ENCODE measurements at regions not wholly inside any gene's neighbourhood (a gene's known extent, or its start where the extent isn't known, plus 50 kb on each side); places are given as distances from the start of the nearest gene placed in this dataset.
"Not testable (repeated sequence)": the region's sequence is repeated elsewhere in the genome, so short reads cannot be mapped to it uniquely, and the experiment has no call there.

DNA sequence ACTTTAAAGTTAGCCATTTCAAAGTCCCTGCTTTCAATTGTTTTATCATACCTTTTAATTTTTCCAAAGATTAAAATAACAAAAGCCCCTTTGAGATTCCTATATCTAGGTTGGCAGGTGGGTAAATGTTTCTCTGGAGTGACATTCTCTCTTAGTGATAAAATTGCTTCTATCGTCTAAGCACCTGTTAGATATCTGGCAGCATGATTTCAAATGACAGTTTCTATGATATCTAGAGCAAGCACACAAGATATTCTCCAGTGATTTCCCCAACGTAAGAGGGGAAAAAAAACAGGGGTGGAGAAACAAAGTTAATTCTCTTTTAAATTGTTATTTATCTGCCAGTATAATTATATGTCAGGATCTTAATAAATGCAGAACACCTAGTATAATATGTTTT lies 610.2 kb downstream of the DSC3 start:
- H3K27ac Mint-ChIP-seq: no peak overlapping the region
- DNase-seq (ENCODE audit: low spot score in 2 of 2): no peak
- no peak for ATAC-seq
- H3K36me3 Mint-ChIP-seq: no peaks in the 10 kb centered on the region
- peaks cover 12 to 21% of the 10 kb centered on the region in 2 donors for H3K9me3 Mint-ChIP-seq

DNA sequence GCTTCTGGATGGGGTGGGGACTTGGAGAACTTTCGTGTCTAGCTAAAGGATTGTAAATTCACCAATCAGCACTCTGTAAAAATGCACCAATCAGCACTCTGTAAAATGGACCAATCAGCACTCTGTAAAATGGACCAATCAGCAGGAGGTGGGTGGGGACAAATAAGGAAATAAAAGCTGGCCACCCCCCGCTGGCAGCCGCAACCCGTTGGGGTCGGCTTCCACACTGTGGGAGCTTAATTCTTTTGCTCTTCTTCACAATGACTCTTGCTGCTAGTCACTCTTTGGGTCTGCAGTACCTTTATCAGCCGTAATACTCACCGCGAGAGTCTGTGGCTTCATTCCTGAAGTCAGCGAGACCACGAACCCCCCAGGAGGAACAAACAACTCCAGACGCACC lies 623.1 kb downstream of the DSC3 start:
- not testable (repeated sequence) for DNase-seq (ENCODE audit: low spot score in 2 of 2); H3K27ac Mint-ChIP-seq; ATAC-seq; H3K36me3 Mint-ChIP-seq
- peaks cover 14 to 19% of the 10 kb centered on the region in 2 donors for H3K9me3 Mint-ChIP-seq

DNA sequence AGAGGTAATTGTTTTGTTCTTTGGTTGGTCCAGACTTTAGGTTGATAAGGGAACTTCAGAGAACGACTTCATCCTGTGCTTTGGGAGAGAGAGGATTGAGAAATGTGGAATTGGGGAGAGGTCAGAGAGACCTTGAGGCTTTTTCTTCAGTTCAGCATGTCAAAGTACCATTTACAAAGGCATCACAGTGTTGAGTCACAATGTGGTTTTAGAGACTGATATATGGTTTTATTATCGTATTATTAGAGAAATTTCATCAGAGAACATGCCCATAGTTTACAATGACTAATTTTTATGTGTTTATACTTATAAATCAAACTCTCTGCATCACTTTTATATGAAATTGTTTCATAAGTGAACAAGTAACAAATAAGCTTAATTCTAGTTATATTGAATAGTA lies 626.6 kb downstream of the DSC3 start:
- Mint-ChIP-seq H3K36me3 (no peaks in the 10 kb centered on the region), H3K27ac (no peak overlapping the region), H3K9me3 (peaks cover 18 to 23% of the 10 kb centered on the region in 2 donors)
- DNase-seq (ENCODE audit: low spot score in 2 of 2) (no peak), ATAC-seq (no peak)

DNA sequence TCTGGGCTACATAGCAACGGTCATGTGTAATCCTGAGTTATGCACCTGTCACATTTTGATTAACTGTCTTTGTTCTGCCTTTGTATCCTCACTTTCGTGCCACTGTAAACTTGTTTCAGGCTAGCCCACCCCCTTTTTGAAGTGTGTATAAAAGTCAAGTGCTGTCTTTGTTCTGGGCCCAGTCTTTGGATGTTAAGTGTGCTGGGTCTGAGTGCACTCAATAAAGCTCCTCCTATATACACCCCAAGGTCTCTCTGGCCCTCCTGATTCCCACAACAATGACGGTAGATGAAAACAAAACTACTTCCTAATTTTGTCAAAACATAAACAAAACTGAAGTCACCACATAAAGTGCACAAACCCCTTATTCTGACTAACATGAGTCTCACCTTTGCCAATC lies 633.4 kb downstream of the DSC3 start:
- Mint-ChIP-seq H3K9me3 (peaks cover 4 to 10% of the 10 kb centered on the region in 2 donors), H3K27ac (no peak overlapping the region), H3K36me3 (no peaks in the 10 kb centered on the region)
- no peak for DNase-seq (ENCODE audit: low spot score in 2 of 2)
- no peak for ATAC-seq

DNA sequence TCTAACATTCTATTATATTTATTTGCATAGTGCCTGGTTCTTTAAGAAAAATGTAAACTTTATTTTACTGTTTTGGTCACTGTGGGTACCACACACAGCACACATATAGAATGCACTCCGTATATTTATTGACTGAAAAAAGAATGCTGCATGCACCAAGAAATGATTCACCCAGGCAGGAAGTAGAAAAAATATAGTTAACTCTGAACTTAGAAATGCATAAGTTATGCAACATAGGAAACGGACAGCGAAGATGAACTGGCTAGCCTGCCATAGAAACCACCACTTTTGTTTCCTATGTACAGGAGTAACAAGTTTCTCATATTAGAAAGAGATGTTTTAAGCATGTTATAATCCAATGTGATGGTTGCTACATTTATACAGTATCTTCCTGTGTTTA lies 635.8 kb downstream of the DSC3 start:
- no peak for ATAC-seq
- H3K9me3 Mint-ChIP-seq: peaks cover 5 to 19% of the 10 kb centered on the region in 2 donors
- H3K27ac Mint-ChIP-seq: no peak overlapping the region
- DNase-seq (ENCODE audit: low spot score in 2 of 2): no peak
- no peaks in the 10 kb centered on the region for H3K36me3 Mint-ChIP-seq

DNA sequence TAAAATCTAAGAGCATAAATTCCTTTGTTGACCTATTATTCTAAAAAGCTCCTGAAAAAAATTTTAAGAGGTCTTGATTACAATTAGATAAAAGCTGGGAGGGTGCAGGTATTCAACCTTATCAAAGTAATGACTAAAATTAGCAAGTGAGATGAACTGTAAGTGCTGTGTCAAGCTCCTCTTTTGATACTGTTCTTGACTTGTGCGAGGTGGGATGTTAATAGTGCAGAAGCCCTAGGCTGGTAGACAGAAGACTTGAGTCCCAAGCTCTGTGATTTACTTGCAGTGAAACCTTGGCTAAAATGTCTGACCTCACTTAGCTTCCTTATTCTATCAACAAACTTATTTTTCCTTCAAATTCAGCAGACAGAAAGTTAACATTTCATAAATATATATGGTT lies 637.5 kb downstream of the DSC3 start:
- DNase-seq (ENCODE audit: low spot score in 2 of 2): no peak
- Mint-ChIP-seq H3K9me3 (peaks cover 8 to 19% of the 10 kb centered on the region in 2 donors), H3K27ac (no peak overlapping the region), H3K36me3 (no peaks in the 10 kb centered on the region)
- no peak for ATAC-seq

DNA sequence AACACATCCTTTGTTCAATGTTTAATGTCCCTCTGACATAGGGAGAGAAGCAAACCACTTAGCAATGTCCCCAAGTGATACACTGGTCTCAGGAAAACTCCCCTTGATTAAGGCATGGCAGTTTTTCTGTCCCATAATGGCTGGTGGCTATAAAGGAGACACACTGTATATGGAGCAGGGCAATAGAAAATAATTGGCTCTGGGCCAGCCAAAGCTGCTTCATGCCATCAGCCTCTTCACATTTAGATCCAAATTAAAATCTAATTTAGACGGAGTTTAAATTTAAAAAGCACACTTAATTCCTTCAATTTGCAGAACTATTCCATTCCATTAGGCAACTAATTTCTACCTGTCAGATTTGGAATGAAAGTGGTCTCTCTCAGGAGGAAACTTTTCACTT lies 638.1 kb downstream of the DSC3 start:
- Mint-ChIP-seq H3K27ac (no peak overlapping the region), H3K36me3 (no peaks in the 10 kb centered on the region), H3K9me3 (peaks cover 8 to 17% of the 10 kb centered on the region in 2 donors)
- no peak for DNase-seq (ENCODE audit: low spot score in 2 of 2)
- no peak for ATAC-seq

DNA sequence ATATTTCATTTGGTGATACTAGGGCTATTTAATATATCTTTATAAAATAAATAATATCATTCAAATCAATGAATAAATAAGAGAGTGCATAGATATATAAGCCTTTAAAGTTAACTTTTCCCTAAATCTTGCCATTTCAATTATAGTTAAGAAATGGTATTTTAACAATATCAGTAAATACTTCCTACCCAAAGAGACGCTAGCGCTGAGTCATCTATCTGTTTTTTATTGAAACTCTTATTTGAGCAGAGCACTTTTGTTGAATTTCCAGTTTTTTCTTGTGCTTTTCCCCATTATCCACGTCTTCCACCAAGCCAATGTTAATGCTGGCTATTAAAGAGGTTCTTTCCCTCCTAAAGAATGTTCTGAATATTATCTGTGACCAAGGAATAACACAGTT lies 639.3 kb downstream of the DSC3 start:
- Mint-ChIP-seq H3K27ac (no peak overlapping the region), H3K36me3 (no peaks in the 10 kb centered on the region), H3K9me3 (peaks cover 13 to 19% of the 10 kb centered on the region in 2 donors)
- ATAC-seq: no peak
- DNase-seq (ENCODE audit: low spot score in 2 of 2): no peak

DNA sequence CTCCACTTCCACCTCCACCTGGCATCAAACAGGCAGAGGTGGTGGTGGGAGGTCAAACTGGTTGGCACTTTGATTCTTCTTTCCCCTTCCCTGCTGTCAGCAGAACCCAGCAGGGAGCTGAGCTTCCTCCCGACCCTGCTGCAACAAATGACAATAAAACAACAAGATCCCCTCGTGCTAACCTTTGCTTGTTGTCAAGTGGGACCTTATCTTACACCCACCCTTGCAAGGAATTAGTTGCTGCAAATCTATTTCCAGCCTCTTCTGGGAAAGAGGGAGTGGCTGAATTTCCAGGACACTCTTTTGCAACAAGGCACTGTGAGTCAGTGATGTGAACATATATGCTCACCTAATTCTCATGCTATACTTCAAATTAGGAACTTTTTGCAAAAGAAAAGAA lies 655.1 kb downstream of the DSC3 start:
- H3K27ac Mint-ChIP-seq: no peak overlapping the region
- no peak for DNase-seq (ENCODE audit: low spot score in 2 of 2)
- no peak for ATAC-seq
- H3K9me3 Mint-ChIP-seq: peaks cover 23 to 27% of the 10 kb centered on the region in 2 donors
- H3K36me3 Mint-ChIP-seq: no peaks in the 10 kb centered on the region

DNA sequence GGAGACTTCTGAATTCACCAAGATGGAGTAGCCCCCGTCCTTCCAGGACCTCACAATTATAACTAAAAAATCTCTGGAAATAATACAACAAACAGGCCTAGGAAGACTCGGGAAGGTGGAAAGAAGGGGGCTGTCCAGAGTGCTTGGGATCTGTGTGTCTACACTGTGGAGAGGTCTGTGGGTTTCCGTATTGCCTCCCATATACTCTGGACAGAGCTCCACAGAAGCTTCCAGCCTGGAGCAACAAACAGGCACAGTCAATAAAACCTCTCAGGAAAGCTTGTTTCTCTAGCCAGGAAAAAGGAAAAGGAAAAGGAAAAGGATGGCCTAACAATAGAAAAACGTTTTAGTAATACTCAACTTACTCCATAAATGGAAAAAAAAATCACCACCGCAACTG lies 655.9 kb downstream of the DSC3 start:
- peaks cover 22 to 35% of the 10 kb centered on the region in 2 donors for H3K9me3 Mint-ChIP-seq
- H3K36me3 Mint-ChIP-seq: no peaks in the 10 kb centered on the region
- H3K27ac Mint-ChIP-seq: no peak overlapping the region
- ATAC-seq: no peak
- DNase-seq (ENCODE audit: low spot score in 2 of 2): no peak

DNA sequence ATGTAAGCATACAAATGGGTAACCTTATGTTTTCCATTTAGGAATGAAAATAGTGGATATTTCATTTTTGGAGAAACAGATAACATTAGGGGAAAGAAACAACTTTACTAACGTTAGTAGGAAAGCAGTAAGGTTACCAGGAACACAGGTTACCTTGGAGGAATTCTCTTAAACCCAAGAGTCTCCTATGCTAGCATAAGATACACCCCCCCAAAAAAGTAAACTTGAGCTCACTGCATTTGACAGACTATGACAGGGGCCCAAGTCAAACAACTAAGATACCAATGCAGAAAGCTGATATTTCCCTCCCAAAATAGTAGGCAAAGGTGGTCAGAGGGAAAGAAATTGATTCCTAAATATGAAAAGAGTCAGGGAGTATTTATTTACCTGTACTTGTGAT lies 656.9 kb downstream of the DSC3 start:
- ATAC-seq (no peak), DNase-seq (ENCODE audit: low spot score in 2 of 2) (no peak)
- Mint-ChIP-seq H3K9me3 (peaks cover 22 to 35% of the 10 kb centered on the region in 2 donors), H3K27ac (no peak overlapping the region), H3K36me3 (no peaks in the 10 kb centered on the region)

DNA sequence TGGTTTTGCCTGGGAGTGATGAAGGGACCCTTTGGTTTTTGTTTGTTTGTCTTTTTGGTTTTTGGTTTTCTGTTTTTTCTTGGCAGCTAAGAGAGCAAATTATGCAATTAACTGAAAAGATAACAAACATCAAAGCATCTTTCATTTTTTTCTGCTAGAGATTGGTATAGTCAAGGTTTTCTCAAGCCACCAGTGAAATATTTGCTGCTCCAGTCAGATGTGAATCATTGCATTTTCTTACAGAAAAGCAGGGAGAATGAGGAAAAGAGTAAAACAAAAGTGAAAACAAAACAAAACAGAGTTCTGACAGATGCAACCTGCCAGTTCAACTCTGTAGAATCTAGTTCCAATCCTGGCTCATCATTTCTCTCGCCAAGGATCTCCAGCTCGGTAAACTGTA lies 660.7 kb downstream of the DSC3 start:
- Mint-ChIP-seq H3K36me3 (no peaks in the 10 kb centered on the region), H3K27ac (no peak overlapping the region), H3K9me3 (peaks cover 20 to 40% of the 10 kb centered on the region in 2 donors)
- DNase-seq (ENCODE audit: low spot score in 2 of 2) (no peak), ATAC-seq (no peak)

DNA sequence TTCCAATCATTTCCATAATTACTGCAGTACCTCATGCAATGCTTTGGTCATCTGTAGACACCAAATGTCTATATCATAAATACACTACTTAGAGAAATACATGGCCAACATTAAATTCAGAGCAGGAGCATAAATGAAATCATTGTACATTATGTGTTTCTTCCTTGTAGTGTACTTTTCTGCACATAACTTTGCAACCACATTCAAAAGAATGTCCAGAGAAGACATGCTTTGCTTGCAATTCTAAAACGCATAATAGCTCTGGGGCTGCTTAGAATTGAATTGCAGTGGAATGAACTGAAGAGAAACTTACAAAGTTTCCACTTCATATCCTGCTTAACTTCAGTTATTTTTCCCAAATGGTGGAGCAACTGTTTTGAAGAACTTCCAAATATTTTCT lies 664.4 kb downstream of the DSC3 start:
- DNase-seq (ENCODE audit: low spot score in 2 of 2) (no peak), ATAC-seq (no peak)
- Mint-ChIP-seq H3K36me3 (no peaks in the 10 kb centered on the region), H3K27ac (no peak overlapping the region), H3K9me3 (peaks cover 23 to 27% of the 10 kb centered on the region in 2 donors)

DNA sequence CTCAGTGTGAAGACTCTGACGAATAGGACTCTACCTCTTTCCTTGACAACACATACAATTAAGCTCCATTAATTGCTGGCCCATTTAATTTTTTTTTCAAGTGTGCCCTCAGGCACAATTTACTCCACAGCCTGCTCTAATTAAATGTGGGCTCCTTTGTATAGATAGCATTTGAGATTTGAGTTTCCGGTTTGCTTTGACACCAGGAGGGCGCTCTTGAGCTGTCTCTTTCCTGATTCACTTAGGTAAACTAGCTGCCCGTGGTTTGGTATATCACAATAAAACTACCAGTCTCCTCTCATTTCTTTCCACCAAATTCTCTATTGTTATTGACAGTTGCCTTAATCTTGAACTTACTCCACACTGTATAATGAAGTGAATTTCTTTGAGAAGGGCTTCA lies 666.0 kb downstream of the DSC3 start:
- ATAC-seq (no peak), DNase-seq (ENCODE audit: low spot score in 2 of 2) (no peak)
- H3K27ac Mint-ChIP-seq: no peak overlapping the region
- peaks cover 15 to 16% of the 10 kb centered on the region in 2 donors for H3K9me3 Mint-ChIP-seq
- H3K36me3 Mint-ChIP-seq: no peaks in the 10 kb centered on the region

DNA sequence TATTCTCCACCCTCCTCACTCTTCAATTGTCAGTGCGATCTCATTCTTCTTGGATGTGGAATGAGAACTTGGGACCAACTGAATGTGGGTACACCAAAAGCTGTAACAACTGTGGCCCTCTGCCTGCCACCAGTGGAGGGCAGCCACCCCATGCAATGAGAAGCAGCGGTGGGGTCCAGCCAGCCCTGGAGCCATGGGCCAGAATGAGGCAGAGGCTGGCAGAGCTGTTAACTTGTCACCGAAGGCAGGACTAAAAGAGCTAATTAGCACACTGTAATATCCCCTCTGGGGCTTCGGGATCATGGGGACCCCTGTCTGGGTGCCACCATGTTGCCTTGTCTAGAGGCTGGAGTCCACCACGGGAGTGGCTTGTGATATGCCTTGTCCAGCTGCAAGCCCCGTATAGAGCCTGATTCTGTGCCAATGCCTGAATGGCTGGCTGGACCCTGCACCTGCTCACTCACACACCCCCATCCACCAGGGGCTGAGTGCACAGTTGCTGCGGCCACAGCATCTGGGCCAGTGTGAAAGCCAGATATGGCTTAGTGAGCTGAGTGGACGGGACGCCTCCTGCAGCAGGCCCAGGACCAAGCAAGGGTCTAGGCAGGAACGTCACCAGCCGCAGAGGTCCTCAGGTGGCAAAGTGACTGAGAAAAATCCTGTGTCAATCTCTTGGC lies 680.5 kb downstream of the DSC3 start:
- ATAC-seq: no peak

DNA sequence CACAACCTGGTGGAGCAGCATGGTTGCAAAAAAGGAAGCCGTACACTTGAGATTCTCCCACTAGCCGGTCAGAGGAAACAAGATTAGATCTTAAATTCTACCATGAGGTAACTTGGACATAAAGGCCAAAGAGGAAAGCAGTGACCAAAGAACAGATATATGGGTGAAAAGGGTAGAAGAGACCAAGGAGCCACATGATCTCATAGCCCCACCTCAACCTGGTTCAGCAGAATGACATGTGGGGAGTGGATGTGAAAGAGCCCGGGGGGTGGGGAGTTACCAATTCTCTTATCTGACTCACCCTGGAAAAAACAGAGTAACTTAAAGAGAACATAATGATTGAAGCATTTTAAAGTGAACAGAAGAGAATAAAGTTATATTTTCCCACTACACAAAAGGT lies 683.0 kb downstream of the DSC3 start:
- Mint-ChIP-seq H3K9me3 (peaks cover 14 to 15% of the 10 kb centered on the region in 2 donors), H3K27ac (no peak overlapping the region), H3K36me3 (no peaks in the 10 kb centered on the region)
- ATAC-seq: no peak
- DNase-seq (ENCODE audit: low spot score in 2 of 2): no peak

More for the DNA sequence above, 680.5 kb downstream of the DSC3 start:
- DNase-seq (ENCODE audit: low spot score in 2 of 2): no peak
- H3K27ac Mint-ChIP-seq: no peak overlapping the region
- no peaks in the 10 kb centered on the region for H3K36me3 Mint-ChIP-seq
- H3K9me3 Mint-ChIP-seq: peaks cover 14 to 21% of the 10 kb centered on the region in 2 donors

DNA sequence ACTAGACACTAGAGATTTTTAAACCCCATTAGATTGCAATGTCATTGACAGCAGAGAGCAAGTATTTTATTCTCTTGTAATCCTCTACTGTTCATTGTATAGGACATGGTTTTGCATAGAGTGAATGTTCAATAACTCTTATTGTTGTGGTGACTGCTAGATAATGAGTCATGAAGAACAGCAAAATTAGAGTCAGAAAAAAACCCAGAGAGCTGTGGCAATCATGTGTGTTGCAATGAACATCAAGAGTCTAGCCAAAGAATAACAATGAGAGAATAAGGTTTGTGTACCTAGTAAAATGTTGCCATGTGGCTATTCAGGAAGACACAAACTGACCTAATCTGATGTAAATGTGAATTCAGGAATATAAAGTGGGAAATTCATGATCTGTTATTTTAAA lies 684.0 kb downstream of the DSC3 start:
- ATAC-seq (no peak), DNase-seq (ENCODE audit: low spot score in 2 of 2) (no peak)
- H3K36me3 Mint-ChIP-seq: no peaks in the 10 kb centered on the region
- H3K27ac Mint-ChIP-seq: no peak overlapping the region
- peaks cover 14 to 15% of the 10 kb centered on the region in 2 donors for H3K9me3 Mint-ChIP-seq

DNA sequence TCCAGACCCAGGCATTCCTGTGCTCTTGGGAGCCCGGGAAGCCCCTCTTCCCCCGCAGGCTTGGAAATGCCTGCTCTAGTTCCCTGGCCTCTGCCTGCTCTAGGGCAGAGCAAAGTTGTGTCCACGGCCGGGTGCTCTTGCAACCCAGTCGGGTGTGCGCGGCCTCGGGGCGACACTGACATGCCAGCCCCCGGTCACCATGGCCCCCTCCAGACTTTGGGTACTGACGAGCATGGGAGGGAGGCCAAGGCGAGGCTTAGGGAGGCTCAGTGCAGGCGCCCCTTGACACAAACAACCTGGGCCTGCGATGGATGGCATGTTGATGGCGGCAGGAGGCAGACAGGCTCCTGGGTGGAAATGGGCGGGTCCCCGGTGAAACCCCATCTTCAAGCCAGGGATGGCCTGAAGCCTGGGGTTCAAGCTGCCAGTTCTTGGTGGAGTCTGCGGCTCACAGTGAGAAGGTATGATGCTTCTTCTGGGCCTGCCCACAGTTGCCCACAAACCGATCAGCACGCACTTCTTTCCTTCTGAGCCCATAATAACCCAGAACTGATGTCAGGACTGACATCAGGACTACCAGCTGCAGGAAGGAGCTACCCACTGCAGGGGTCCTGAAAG lies 689.9 kb downstream of the DSC3 start:
- Mint-ChIP-seq H3K36me3 (peaks cover 0 to 6% of the 10 kb centered on the region in 2 donors), H3K27ac (no peak overlapping the region), H3K9me3 (peaks cover 6 to 11% of the 10 kb centered on the region in 2 donors)
- ATAC-seq: no peak
- DNase-seq (ENCODE audit: low spot score in 2 of 2): no peak
